ENCODE measurements at regions not wholly inside any gene's neighbourhood (a gene's known extent, or its start where the extent isn't known, plus 50 kb on each side); places are given as distances from the start of the nearest gene placed in this dataset.

DNA sequence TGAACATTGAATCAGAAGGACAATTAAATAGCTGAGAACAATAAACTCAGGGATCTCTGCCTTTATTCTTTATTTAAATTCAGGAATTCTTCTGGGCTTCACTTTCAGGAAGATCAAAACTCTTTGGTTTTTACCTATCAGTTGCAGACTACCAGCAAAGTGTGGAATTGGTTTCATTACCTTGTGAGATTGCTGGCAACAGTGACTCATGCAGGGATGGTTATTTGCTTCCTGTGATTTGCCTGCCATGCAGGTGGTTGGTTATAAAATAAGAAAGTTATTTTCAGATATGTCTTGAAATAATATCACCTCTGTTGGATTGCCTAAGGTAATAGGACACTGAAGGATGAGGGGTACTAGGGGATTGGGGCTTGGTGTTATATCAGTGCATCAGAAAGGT is 204.6 kb downstream of the PTBP2 start:
- H3K4me3 ChIP-seq (ENCODE audit: control insufficient read depth, low read depth, low read length): no peak overlapping the region
- TF ChIP-seq, protein P1, sequence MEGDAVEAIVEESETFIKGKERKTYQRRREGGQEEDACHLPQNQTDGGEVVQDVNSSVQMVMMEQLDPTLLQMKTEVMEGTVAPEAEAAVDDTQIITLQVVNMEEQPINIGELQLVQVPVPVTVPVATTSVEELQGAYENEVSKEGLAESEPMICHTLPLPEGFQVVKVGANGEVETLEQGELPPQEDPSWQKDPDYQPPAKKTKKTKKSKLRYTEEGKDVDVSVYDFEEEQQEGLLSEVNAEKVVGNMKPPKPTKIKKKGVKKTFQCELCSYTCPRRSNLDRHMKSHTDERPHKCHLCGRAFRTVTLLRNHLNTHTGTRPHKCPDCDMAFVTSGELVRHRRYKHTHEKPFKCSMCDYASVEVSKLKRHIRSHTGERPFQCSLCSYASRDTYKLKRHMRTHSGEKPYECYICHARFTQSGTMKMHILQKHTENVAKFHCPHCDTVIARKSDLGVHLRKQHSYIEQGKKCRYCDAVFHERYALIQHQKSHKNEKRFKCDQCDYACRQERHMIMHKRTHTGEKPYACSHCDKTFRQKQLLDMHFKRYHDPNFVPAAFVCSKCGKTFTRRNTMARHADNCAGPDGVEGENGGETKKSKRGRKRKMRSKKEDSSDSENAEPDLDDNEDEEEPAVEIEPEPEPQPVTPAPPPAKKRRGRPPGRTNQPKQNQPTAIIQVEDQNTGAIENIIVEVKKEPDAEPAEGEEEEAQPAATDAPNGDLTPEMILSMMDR (IDR thresholded peaks at IDR 0.05; ENCODE audit: control insufficient read depth, insufficient read depth, low read depth, low read length, missing control alignments): no peak
- DNase-seq (ENCODE audit: low read depth): no peak

DNA sequence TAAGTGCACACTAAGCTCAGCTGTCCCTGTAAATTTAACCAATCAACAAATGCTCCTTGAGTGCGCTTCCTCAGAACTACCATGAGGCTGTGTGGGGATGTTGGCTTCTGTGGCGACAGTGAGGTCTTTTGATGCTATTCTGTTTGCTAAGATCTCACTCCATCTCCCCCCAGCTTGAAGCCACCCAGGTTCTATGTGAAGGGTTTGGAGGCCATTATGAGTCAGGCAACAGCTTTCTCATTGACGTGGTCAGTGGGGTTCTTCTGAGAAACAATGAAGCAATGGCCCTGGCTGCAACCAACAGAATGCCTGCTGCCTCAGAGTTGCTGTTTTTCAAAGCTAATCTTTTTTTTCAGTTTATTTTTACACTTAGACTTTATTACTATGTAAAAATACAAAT is 205.5 kb downstream of the PTBP2 start:
- TF ChIP-seq, protein P1 (IDR thresholded peaks at IDR 0.05; ENCODE audit: control insufficient read depth, insufficient read depth, low read depth, low read length, missing control alignments): no peak
- no peak overlapping the region for H3K4me3 ChIP-seq (ENCODE audit: control insufficient read depth, low read depth, low read length)
- DNase-seq (ENCODE audit: low read depth): no peak

DNA sequence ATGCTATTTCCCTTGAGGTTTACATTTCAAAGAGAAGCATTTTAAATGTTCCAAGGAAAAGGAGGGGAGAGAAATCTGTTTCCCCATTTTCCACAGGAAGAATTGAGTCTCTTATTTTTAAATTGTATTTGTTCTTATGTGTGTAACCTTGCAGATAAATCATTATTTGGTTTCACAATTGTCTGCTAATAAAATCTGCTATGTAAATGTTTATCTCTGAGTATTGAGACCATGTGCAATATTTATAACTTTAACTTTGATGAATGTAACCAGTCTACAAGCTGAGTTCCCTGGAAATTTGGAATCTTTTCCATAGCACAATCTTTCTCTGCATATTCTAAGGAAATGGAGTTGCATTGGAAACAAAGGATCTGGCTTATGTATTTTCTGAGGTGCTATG is 209.6 kb downstream of the PTBP2 start:
- TF ChIP-seq, protein P1 (IDR thresholded peaks at IDR 0.05; ENCODE audit: control insufficient read depth, insufficient read depth, low read depth, low read length, missing control alignments): no peak
- no peak overlapping the region for H3K4me3 ChIP-seq (ENCODE audit: control insufficient read depth, low read depth, low read length)
- DNase-seq (ENCODE audit: low read depth): no peak

DNA sequence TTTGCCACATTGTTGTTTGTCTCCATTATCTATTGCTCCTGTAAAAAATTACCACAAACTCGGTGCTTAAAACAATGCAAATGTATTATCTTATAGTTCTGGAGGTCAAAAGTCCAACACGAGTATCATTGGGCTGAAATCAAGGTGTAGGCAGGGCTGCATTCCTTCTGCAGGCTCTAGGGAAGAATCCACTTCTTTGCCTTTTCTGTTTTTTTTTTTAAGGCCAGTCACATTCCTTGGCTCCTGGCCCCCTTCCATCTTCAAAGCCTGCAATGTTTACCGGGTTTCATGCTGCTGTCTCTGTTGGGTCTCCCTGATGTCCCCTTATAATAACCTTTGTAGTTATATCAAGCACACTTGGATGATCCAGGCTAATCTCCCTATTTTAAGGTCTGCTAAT is 212.7 kb downstream of the PTBP2 start:
- no peak overlapping the region for H3K4me3 ChIP-seq (ENCODE audit: control insufficient read depth, low read depth, low read length)
- no peak for DNase-seq (ENCODE audit: low read depth)
- TF ChIP-seq, protein P1 (IDR thresholded peaks at IDR 0.05; ENCODE audit: control insufficient read depth, insufficient read depth, low read depth, low read length, missing control alignments): no peak

DNA sequence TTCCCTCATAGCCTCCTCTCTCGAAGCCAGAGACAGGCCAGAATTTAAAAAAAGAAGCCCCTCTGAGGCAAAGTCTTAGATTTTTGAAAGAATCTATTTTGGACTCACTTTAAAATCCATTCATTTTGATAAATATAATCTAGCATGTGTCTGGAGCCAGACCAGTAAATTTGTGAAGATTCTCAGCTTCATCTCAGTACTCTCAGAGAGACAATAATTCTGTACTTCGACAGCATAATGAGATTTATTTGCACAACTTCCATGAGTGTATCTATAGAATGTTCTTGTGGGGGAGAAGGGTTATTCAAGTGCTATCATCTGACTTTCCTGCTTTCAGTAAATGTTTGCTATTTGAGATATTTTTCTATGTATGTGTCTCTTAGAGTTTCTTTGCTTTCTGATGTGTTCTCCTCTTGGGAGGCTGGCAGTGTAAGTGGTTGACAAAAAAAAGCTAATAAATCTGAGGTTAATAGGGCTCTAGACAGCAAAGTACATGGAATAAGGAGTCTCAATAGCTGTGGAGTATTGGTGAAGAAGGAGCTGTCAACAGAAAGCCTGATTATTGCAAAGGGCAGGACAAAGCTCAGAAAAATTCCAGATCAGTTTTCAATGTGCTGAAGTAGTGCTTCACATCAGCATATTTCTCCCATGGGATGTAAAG is 223.0 kb downstream of the PTBP2 start:
- H3K4me3 ChIP-seq (ENCODE audit: control insufficient read depth, low read depth, low read length): no peak overlapping the region
- DNase-seq (ENCODE audit: low read depth): no peak
- TF ChIP-seq, protein P1 (IDR thresholded peaks at IDR 0.05; ENCODE audit: control insufficient read depth, insufficient read depth, low read depth, low read length, missing control alignments): no peak

DNA sequence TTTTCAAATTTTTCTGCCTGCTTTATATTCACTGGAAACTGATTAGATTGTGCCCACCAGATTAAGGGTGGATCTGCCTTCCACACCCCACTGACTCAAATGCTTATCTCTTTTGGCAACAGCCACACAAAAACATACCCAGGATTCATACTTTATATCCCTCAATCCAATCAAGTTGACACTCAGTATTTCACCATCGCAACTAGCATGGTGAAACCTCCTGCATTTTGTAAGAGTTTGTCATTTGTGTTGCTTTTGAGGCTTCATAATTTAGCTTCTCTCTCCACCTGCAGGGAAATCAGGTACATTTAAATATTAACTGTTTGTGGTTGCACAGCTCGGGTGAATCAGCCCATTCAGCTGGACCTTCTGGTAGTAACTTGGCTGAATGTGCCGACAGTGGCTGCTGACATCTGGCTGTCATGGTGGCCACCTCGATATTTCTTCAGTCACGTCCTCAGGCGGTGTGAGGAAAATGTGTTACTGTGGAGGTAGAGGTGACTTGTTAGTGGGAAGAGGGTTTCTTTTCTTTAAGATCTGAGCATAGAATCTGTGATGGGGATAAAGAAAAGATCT is 224.0 kb downstream of the PTBP2 start:
- no peak for DNase-seq (ENCODE audit: low read depth)
- TF ChIP-seq, protein P1 (IDR thresholded peaks at IDR 0.05; ENCODE audit: control insufficient read depth, insufficient read depth, low read depth, low read length, missing control alignments): no peak
- no peak overlapping the region for H3K4me3 ChIP-seq (ENCODE audit: control insufficient read depth, low read depth, low read length)

Data from AG09309 (cell line).